ENCODE measurements at regions not wholly inside any gene's neighbourhood (a gene's known extent, or its start where the extent isn't known, plus 50 kb on each side); places are given as distances from the start of the nearest gene placed in this dataset.
"Not testable (repeated sequence)": the region's sequence is repeated elsewhere in the genome, so short reads cannot be mapped to it uniquely, and the experiment has no call there.

- Histone ChIP-seq H3K36me3 (ENCODE audit: insufficient read depth, low read length) (no peaks in the 10 kb centered on the region), H3K27me3 (ENCODE audit: insufficient read depth, low read length) (no peaks in the 10 kb centered on the region), H3K4me1 (ENCODE audit: insufficient read depth, low read length) (peaks cover 13% of the 10 kb centered on the region), H3K27ac (ENCODE audit: low read depth, low read length) (no peak overlapping the region), H3K9me3 (ENCODE audit: insufficient read depth, low read depth, low read length) (no peaks in the 10 kb centered on the region), H3K9ac (ENCODE audit: low read depth, low read length) (no peak overlapping the region), H3K4me3 (ENCODE audit: low read length) (no peak overlapping the region)
- 95% methylated on average over 1 of the region's 1 CpG for WGBS
These were observed 359.0 kb downstream of the OSTF1 start for GRCh38 chr9:75447281-75447680.

- no peak overlapping the region for H3K27ac ChIP-seq (ENCODE audit: low read depth, low read length)
These were observed 360.0 kb downstream of the OSTF1 start for GRCh38 chr9:75448281-75448680.

GRCh38 chr9:75448955-75449354 is 360.6 kb downstream of the OSTF1 start:
- Histone ChIP-seq H3K9me3 (ENCODE audit: insufficient read depth, low read depth, low read length) (no peaks in the 10 kb centered on the region), H3K9ac (ENCODE audit: low read depth, low read length) (no peak overlapping the region), H3K27me3 (ENCODE audit: insufficient read depth, low read length) (no peaks in the 10 kb centered on the region), H3K36me3 (ENCODE audit: insufficient read depth, low read length) (no peaks in the 10 kb centered on the region), H3K27ac (ENCODE audit: low read depth, low read length) (no peak overlapping the region), H3K4me3 (ENCODE audit: low read length) (no peak overlapping the region), H3K4me1 (ENCODE audit: insufficient read depth, low read length) (peaks cover 13% of the 10 kb centered on the region)
- WGBS, result 85% methylated on average over 2 of the region's 2 CpGs

More at GRCh38 chr9:75448281-75448680, 360.0 kb downstream of the OSTF1 start:
- Histone ChIP-seq H3K9ac (ENCODE audit: low read depth, low read length) (no peak overlapping the region), H3K36me3 (ENCODE audit: insufficient read depth, low read length) (no peaks in the 10 kb centered on the region), H3K4me3 (ENCODE audit: low read length) (no peak overlapping the region), H3K4me1 (ENCODE audit: insufficient read depth, low read length) (peaks cover 13% of the 10 kb centered on the region), H3K9me3 (ENCODE audit: insufficient read depth, low read depth, low read length) (no peaks in the 10 kb centered on the region), H3K27me3 (ENCODE audit: insufficient read depth, low read length) (no peaks in the 10 kb centered on the region)
- 85% methylated on average over 2 of the region's 2 CpGs for WGBS

GRCh38 chr9:75451045-75451444 is 362.7 kb downstream of the OSTF1 start:
- no peaks in the 10 kb centered on the region for H3K36me3 ChIP-seq (ENCODE audit: insufficient read depth, low read length)
- H3K9me3 ChIP-seq (ENCODE audit: insufficient read depth, low read depth, low read length), result no peaks in the 10 kb centered on the region
- no peaks in the 10 kb centered on the region for H3K27me3 ChIP-seq (ENCODE audit: insufficient read depth, low read length)
- 86% methylated on average over 4 of the region's 4 CpGs for WGBS
- no peak overlapping the region for H3K4me3 ChIP-seq (ENCODE audit: low read length)
- H3K9ac ChIP-seq (ENCODE audit: low read depth, low read length), result no peak overlapping the region
- peaks cover 15% of the 10 kb centered on the region for H3K4me1 ChIP-seq (ENCODE audit: insufficient read depth, low read length)
- H3K27ac ChIP-seq (ENCODE audit: low read depth, low read length), result no peak overlapping the region

GRCh38 chr9:75451505-75451904 is 363.2 kb downstream of the OSTF1 start:
- Histone ChIP-seq H3K9me3 (ENCODE audit: insufficient read depth, low read depth, low read length) (no peaks in the 10 kb centered on the region), H3K36me3 (ENCODE audit: insufficient read depth, low read length) (no peaks in the 10 kb centered on the region), H3K27me3 (ENCODE audit: insufficient read depth, low read length) (no peaks in the 10 kb centered on the region), H3K27ac (ENCODE audit: low read depth, low read length) (no peak overlapping the region), H3K9ac (ENCODE audit: low read depth, low read length) (no peak overlapping the region), H3K4me3 (ENCODE audit: low read length) (no peak overlapping the region), H3K4me1 (ENCODE audit: insufficient read depth, low read length) (peaks cover 19% of the 10 kb centered on the region)

- Histone ChIP-seq H3K27ac (ENCODE audit: low read depth, low read length) (no peak overlapping the region), H3K9me3 (ENCODE audit: insufficient read depth, low read depth, low read length) (no peaks in the 10 kb centered on the region)
- 93% methylated on average over 2 of the region's 2 CpGs for WGBS
These were observed 364.2 kb downstream of the OSTF1 start for GRCh38 chr9:75452512-75452911.

GRCh38 chr9:75454043-75454442 is 365.7 kb downstream of the OSTF1 start:
- Histone ChIP-seq H3K27me3 (ENCODE audit: insufficient read depth, low read length) (no peaks in the 10 kb centered on the region), H3K27ac (ENCODE audit: low read depth, low read length) (no peak overlapping the region), H3K9me3 (ENCODE audit: insufficient read depth, low read depth, low read length) (no peaks in the 10 kb centered on the region), H3K4me3 (ENCODE audit: low read length) (no peak overlapping the region), H3K9ac (ENCODE audit: low read depth, low read length) (no peak overlapping the region), H3K36me3 (ENCODE audit: insufficient read depth, low read length) (no peaks in the 10 kb centered on the region), H3K4me1 (ENCODE audit: insufficient read depth, low read length) (peaks cover 32% of the 10 kb centered on the region)
- 89% methylated on average over 2 of the region's 2 CpGs for WGBS

More at GRCh38 chr9:75452512-75452911, 364.2 kb downstream of the OSTF1 start:
- peaks cover 27% of the 10 kb centered on the region for H3K4me1 ChIP-seq (ENCODE audit: insufficient read depth, low read length)
- H3K36me3 ChIP-seq (ENCODE audit: insufficient read depth, low read length), result no peaks in the 10 kb centered on the region
- no peak overlapping the region for H3K9ac ChIP-seq (ENCODE audit: low read depth, low read length)
- no peak overlapping the region for H3K4me3 ChIP-seq (ENCODE audit: low read length)
- no peaks in the 10 kb centered on the region for H3K27me3 ChIP-seq (ENCODE audit: insufficient read depth, low read length)

- no peak overlapping the region for H3K9ac ChIP-seq (ENCODE audit: low read depth, low read length)
- no peak overlapping the region for H3K27ac ChIP-seq (ENCODE audit: low read depth, low read length)
- no peaks in the 10 kb centered on the region for H3K36me3 ChIP-seq (ENCODE audit: insufficient read depth, low read length)
- peaks cover 32% of the 10 kb centered on the region for H3K4me1 ChIP-seq (ENCODE audit: insufficient read depth, low read length)
- H3K9me3 ChIP-seq (ENCODE audit: insufficient read depth, low read depth, low read length), result no peaks in the 10 kb centered on the region
- H3K27me3 ChIP-seq (ENCODE audit: insufficient read depth, low read length), result no peaks in the 10 kb centered on the region
- H3K4me3 ChIP-seq (ENCODE audit: low read length), result no peak overlapping the region
- 93% methylated on average over 2 of the region's 2 CpGs for WGBS
These were observed 366.6 kb downstream of the OSTF1 start for GRCh38 chr9:75454891-75455290.

GRCh38 chr9:75455444-75455921 is 367.2 kb downstream of the OSTF1 start:
- Histone ChIP-seq H3K4me3 (ENCODE audit: low read length) (no peak overlapping the region), H3K27me3 (ENCODE audit: insufficient read depth, low read length) (no peaks in the 10 kb centered on the region), H3K4me1 (ENCODE audit: insufficient read depth, low read length) (peaks cover 35% of the 10 kb centered on the region), H3K36me3 (ENCODE audit: insufficient read depth, low read length) (no peaks in the 10 kb centered on the region), H3K27ac (ENCODE audit: low read depth, low read length) (no peak overlapping the region), H3K9ac (ENCODE audit: low read depth, low read length) (no peak overlapping the region), H3K9me3 (ENCODE audit: insufficient read depth, low read depth, low read length) (no peaks in the 10 kb centered on the region)
- 86% methylated on average over 1 of the region's 1 CpG for WGBS

GRCh38 chr9:75456698-75457097 is 368.4 kb downstream of the OSTF1 start:
- H3K27me3 ChIP-seq (ENCODE audit: insufficient read depth, low read length), result no peaks in the 10 kb centered on the region
- H3K4me1 ChIP-seq (ENCODE audit: insufficient read depth, low read length), result peaks cover 38% of the 10 kb centered on the region
- H3K4me3 ChIP-seq (ENCODE audit: low read length), result no peak overlapping the region
- peak overlapping the region; percentile 79; the same call in 1 of the 2 replicates for H3K27ac ChIP-seq (ENCODE audit: low read depth, low read length)
- H3K36me3 ChIP-seq (ENCODE audit: insufficient read depth, low read length), result no peaks in the 10 kb centered on the region
- no peak overlapping the region for H3K9ac ChIP-seq (ENCODE audit: low read depth, low read length)
- H3K9me3 ChIP-seq (ENCODE audit: insufficient read depth, low read depth, low read length), result no peaks in the 10 kb centered on the region

- H3K9ac ChIP-seq (ENCODE audit: low read depth, low read length), result no peak overlapping the region
- no peaks in the 10 kb centered on the region for H3K27me3 ChIP-seq (ENCODE audit: insufficient read depth, low read length)
- H3K36me3 ChIP-seq (ENCODE audit: insufficient read depth, low read length), result no peaks in the 10 kb centered on the region
- WGBS, result 66% methylated on average over 5 of the region's 6 CpGs
- peak overlapping the region; percentile 79; the same call in 1 of the 2 replicates for H3K27ac ChIP-seq (ENCODE audit: low read depth, low read length)
- no peaks in the 10 kb centered on the region for H3K9me3 ChIP-seq (ENCODE audit: insufficient read depth, low read depth, low read length)
- peaks cover 38% of the 10 kb centered on the region for H3K4me1 ChIP-seq (ENCODE audit: insufficient read depth, low read length)
- no peak overlapping the region for H3K4me3 ChIP-seq (ENCODE audit: low read length)
These were observed 369.2 kb downstream of the OSTF1 start for GRCh38 chr9:75457474-75458011.

GRCh38 chr9:75459311-75459710 is 371.0 kb downstream of the OSTF1 start:
- Histone ChIP-seq H3K27ac (ENCODE audit: low read depth, low read length) (0 out of 2 replicates have a peak overlapping the region, but pooled peaks have one; percentile 23), H3K4me1 (ENCODE audit: insufficient read depth, low read length) (peaks cover 38% of the 10 kb centered on the region)
- WGBS, result 98% methylated on average over 3 of the region's 4 CpGs
- H3K4me3 ChIP-seq (ENCODE audit: low read length); H3K9me3 ChIP-seq (ENCODE audit: insufficient read depth, low read depth, low read length); H3K36me3 ChIP-seq (ENCODE audit: insufficient read depth, low read length); H3K27me3 ChIP-seq (ENCODE audit: insufficient read depth, low read length); H3K9ac ChIP-seq (ENCODE audit: low read depth, low read length): not testable (repeated sequence)
